ENCODE measurements at regions not wholly inside any gene's neighbourhood (a gene's known extent, or its start where the extent isn't known, plus 50 kb on each side); places are given as distances from the start of the nearest gene placed in this dataset.

DNA sequence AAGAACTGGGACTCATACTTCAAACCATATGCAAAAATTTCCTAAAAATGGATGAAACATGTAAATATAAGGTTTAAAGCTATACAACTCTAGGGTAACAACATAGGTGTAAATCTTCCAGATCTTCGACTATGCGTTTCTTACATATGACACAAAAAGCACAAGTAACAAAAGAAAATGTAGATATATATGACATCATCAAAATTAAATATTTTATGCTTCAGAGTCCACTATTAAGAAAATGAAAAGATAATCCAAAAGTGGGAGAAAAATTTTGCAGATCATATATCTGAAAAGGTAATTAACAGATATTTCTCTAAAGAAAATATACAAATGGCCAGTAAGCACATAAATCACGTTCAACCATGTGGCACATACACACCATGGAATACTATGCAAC is 164.2 kb upstream of the ACTRT1 start:
- TF ChIP-seq POLR2A (IDR thresholded peaks at IDR 0.05): no peak
- TF ChIP-seq, protein P1, sequence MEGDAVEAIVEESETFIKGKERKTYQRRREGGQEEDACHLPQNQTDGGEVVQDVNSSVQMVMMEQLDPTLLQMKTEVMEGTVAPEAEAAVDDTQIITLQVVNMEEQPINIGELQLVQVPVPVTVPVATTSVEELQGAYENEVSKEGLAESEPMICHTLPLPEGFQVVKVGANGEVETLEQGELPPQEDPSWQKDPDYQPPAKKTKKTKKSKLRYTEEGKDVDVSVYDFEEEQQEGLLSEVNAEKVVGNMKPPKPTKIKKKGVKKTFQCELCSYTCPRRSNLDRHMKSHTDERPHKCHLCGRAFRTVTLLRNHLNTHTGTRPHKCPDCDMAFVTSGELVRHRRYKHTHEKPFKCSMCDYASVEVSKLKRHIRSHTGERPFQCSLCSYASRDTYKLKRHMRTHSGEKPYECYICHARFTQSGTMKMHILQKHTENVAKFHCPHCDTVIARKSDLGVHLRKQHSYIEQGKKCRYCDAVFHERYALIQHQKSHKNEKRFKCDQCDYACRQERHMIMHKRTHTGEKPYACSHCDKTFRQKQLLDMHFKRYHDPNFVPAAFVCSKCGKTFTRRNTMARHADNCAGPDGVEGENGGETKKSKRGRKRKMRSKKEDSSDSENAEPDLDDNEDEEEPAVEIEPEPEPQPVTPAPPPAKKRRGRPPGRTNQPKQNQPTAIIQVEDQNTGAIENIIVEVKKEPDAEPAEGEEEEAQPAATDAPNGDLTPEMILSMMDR (IDR thresholded peaks at IDR 0.05 in 4 of 5, conservative IDR thresholded peaks at IDR 0.05 in 1 of 5): no peak
